HEK293 (cell line): ENCODE measurements at regions not wholly inside any gene's neighbourhood (a gene's known extent, or its start where the extent isn't known, plus 50 kb on each side); places are given as distances from the start of the nearest gene placed in this dataset.

ENCODE experiments used
- CTCF ChIA-PET: fragments of 350-600 bp; formaldehyde crosslinking; extraction: SDS; loops from one replicate; lab custom pipeline; 2021; ENCODE audit warnings: antibody characterized with exemption; lab: Yijun Ruan, JAX
- POLR2A ChIA-PET: fragments of 300-600 bp; formaldehyde crosslinking; extraction: SDS; loops from one replicate; lab custom pipeline; 2020; ENCODE audit warnings: antibody characterized with exemption, inconsistent platforms; lab: Yijun Ruan, JAX
- H3K27ac ChIP-seq: fragments of 200-500 bp; sonication (Bioruptor generic); 2 replicates; pipeline ENCODE4 v1.5.1; 2014; ENCODE audit warnings: low read depth, low read length, control low read depth, inconsistent platforms; ENCODE audit errors: extremely low read depth
- H3K36me3 ChIP-seq, 2 experiments: fragments of 200-500 bp in 1 of 2; sonication (Bioruptor generic) in 1 of 2; 1 replicate in 1 of 2; 2 replicates in 1 of 2; pipeline ENCODE4 v1.5.1; 2014 to 2017; ENCODE audit warnings: inconsistent platforms in 2 of 2, low read length in 2 of 2; ENCODE audit not compliant: control insufficient read depth in 2 of 2, insufficient read depth in 1 of 2
- H3K4me1 ChIP-seq: fragments of 200-500 bp; sonication (Bioruptor generic); 2 replicates; pipeline ENCODE4 v1.5.1; 2014; ENCODE audit warnings: mild to moderate bottlenecking, low read length, inconsistent platforms; ENCODE audit not compliant: control insufficient read depth, insufficient read depth
- H3K4me3 ChIP-seq: 2 replicates; pipeline ENCODE4 v1.5.1; 2011; ENCODE audit warnings: low read depth, mild to moderate bottlenecking, control low read depth, low read length, moderate library complexity
- H3K9me3 ChIP-seq: fragments of 200-500 bp; sonication (Bioruptor generic); 2 replicates; pipeline ENCODE4 v1.5.1; 2014; ENCODE audit warnings: low read depth, low read length, inconsistent platforms; ENCODE audit not compliant: control insufficient read depth, insufficient read depth
- BCL11B ChIP-seq: fragments of 450-650 bp; formaldehyde crosslinking; IDR thresholded peaks from 2 replicates; pipeline ENCODE4 v1.5.1; 2016; ENCODE audit warnings: low read depth, missing biosample characterization, missing genetic modification characterization
- EGR2 ChIP-seq: fragments of 450-650 bp; formaldehyde crosslinking; IDR thresholded peaks from 2 replicates; pipeline ENCODE4 v1.5.1; 2016; ENCODE audit warnings: low read depth, missing biosample characterization, missing genetic modification characterization
- FEZF1 ChIP-seq: fragments of 450-650 bp; formaldehyde crosslinking; IDR thresholded peaks from 2 replicates; pipeline ENCODE4 v1.5.1; 2016; ENCODE audit warnings: missing biosample characterization, missing genetic modification characterization
- GFI1B ChIP-seq: fragments of 450-650 bp; formaldehyde crosslinking; IDR thresholded peaks from 2 replicates; pipeline ENCODE4 v1.5.1; 2016; ENCODE audit warnings: missing biosample characterization, missing genetic modification characterization
- HOXD13 ChIP-seq: sonication (generic); formaldehyde crosslinking; IDR thresholded peaks from 2 replicates; pipeline ENCODE4 v1.8.0; 2022; ENCODE audit warnings: missing genetic modification reagents, borderline replicate concordance
- KLF8 ChIP-seq: fragments of 450-650 bp; formaldehyde crosslinking; IDR thresholded peaks from 2 replicates; pipeline ENCODE4 v1.5.1; 2016; ENCODE audit warnings: missing biosample characterization, missing genetic modification characterization
- PRDM1 ChIP-seq: fragments of 450-650 bp; formaldehyde crosslinking; IDR thresholded peaks from 2 replicates; pipeline ENCODE4; 2016; ENCODE audit warnings: missing biosample characterization, missing genetic modification characterization
- SP3 ChIP-seq: fragments of 450-650 bp; formaldehyde crosslinking; IDR thresholded peaks from 2 replicates; pipeline ENCODE4 v1.5.1; 2016; ENCODE audit warnings: missing biosample characterization, missing genetic modification characterization
- ZBTB20 ChIP-seq: fragments of 450-650 bp; formaldehyde crosslinking; IDR thresholded peaks from 2 replicates; pipeline ENCODE4 v1.5.1; 2016; ENCODE audit warnings: missing biosample characterization, missing genetic modification characterization
- ZEB2 ChIP-seq: fragments of 450-650 bp; formaldehyde crosslinking; IDR thresholded peaks from 2 replicates; pipeline ENCODE4 v1.5.1; 2016; ENCODE audit warnings: missing biosample characterization, missing genetic modification characterization
- ZFP41 ChIP-seq: fragments of 450-650 bp; formaldehyde crosslinking; IDR thresholded peaks from 2 replicates; pipeline ENCODE4 v1.5.1; 2016; ENCODE audit warnings: missing biosample characterization, missing genetic modification characterization, borderline replicate concordance
- ZNF132 ChIP-seq: fragments of 450-650 bp; formaldehyde crosslinking; IDR thresholded peaks from 2 replicates; pipeline ENCODE4 v1.5.1; 2017; ENCODE audit warnings: missing biosample characterization, missing genetic modification characterization, borderline replicate concordance
- ZNF211 ChIP-seq: fragments of 450-650 bp; formaldehyde crosslinking; IDR thresholded peaks from 2 replicates; pipeline ENCODE4 v1.5.1; 2016; ENCODE audit warnings: low read depth, missing biosample characterization, missing genetic modification characterization
- ZNF248 ChIP-seq: fragments of 450-650 bp; formaldehyde crosslinking; IDR thresholded peaks from 2 replicates; pipeline ENCODE4 v1.5.1; 2017; ENCODE audit warnings: missing biosample characterization, missing genetic modification characterization
- ZNF341 ChIP-seq: fragments of 450-650 bp; formaldehyde crosslinking; IDR thresholded peaks from 2 replicates; pipeline ENCODE4; 2016; ENCODE audit warnings: low read depth, missing biosample characterization, missing genetic modification characterization
- ZNF37A ChIP-seq: fragments of 450-650 bp; IDR thresholded peaks from 2 replicates; pipeline ENCODE4 v1.5.1; 2018; ENCODE audit warnings: missing biosample characterization, missing genetic modification characterization
- ZNF473 ChIP-seq: fragments of 450-650 bp; formaldehyde crosslinking; IDR thresholded peaks from 2 replicates; pipeline ENCODE4 v1.5.1; 2017; ENCODE audit warnings: missing biosample characterization, missing genetic modification characterization
- ZNF521 ChIP-seq: fragments of 450-650 bp; formaldehyde crosslinking; IDR thresholded peaks from 2 replicates; pipeline ENCODE4 v1.5.1; 2017; ENCODE audit warnings: missing biosample characterization, mild to moderate bottlenecking, missing genetic modification characterization
- ZNF561 ChIP-seq: fragments of 450-650 bp; IDR thresholded peaks from 2 replicates; pipeline ENCODE4 v1.5.1; 2018; ENCODE audit warnings: missing biosample characterization, missing genetic modification characterization, borderline replicate concordance
- ZNF596 ChIP-seq: fragments of 450-650 bp; IDR thresholded peaks from 2 replicates; pipeline ENCODE4 v1.5.0; 2018; ENCODE audit warnings: missing biosample characterization, mild to moderate bottlenecking, missing genetic modification characterization, moderate library complexity
- ZNF654 ChIP-seq: fragments of 450-650 bp; formaldehyde crosslinking; IDR thresholded peaks from 2 replicates; pipeline ENCODE4 v1.5.1; 2016; ENCODE audit warnings: low read depth, missing biosample characterization, missing genetic modification characterization
- ZNF660 ChIP-seq: fragments of 450-650 bp; IDR thresholded peaks from 2 replicates; pipeline ENCODE4 v1.5.1; 2018; ENCODE audit warnings: missing biosample characterization, mild to moderate bottlenecking, missing genetic modification characterization
- ZNF692 ChIP-seq: fragments of 450-650 bp; formaldehyde crosslinking; IDR thresholded peaks from 2 replicates; pipeline ENCODE4 v1.5.1; 2016; ENCODE audit warnings: missing biosample characterization, missing genetic modification characterization
- ZNF792 ChIP-seq: fragments of 450-650 bp; formaldehyde crosslinking; IDR thresholded peaks from 2 replicates; pipeline ENCODE4 v1.5.1; 2016; ENCODE audit warnings: missing biosample characterization, missing genetic modification characterization
- ZSCAN23 ChIP-seq: fragments of 450-650 bp; formaldehyde crosslinking; IDR thresholded peaks from 2 replicates; pipeline ENCODE4 v1.5.1; 2016; ENCODE audit warnings: missing biosample characterization, missing genetic modification characterization
- TF ChIP-seq, protein P1 (sequence below): fragments of 450-650 bp; formaldehyde crosslinking; IDR thresholded peaks from 2 replicates; pipeline ENCODE4 v1.5.1; 2016; ENCODE audit warnings: missing biosample characterization, missing genetic modification characterization, low read depth
- TF ChIP-seq, protein P2 (sequence below): fragments of 450-650 bp; formaldehyde crosslinking; IDR thresholded peaks from 2 replicates; pipeline ENCODE4 v1.5.1; 2016; ENCODE audit warnings: missing biosample characterization, missing genetic modification characterization
- TF ChIP-seq, protein P3 (sequence below): fragments of 450-650 bp; formaldehyde crosslinking; IDR thresholded peaks from 2 replicates; pipeline ENCODE4 v1.5.1; 2017; ENCODE audit warnings: missing biosample characterization, missing genetic modification characterization

DNA sequence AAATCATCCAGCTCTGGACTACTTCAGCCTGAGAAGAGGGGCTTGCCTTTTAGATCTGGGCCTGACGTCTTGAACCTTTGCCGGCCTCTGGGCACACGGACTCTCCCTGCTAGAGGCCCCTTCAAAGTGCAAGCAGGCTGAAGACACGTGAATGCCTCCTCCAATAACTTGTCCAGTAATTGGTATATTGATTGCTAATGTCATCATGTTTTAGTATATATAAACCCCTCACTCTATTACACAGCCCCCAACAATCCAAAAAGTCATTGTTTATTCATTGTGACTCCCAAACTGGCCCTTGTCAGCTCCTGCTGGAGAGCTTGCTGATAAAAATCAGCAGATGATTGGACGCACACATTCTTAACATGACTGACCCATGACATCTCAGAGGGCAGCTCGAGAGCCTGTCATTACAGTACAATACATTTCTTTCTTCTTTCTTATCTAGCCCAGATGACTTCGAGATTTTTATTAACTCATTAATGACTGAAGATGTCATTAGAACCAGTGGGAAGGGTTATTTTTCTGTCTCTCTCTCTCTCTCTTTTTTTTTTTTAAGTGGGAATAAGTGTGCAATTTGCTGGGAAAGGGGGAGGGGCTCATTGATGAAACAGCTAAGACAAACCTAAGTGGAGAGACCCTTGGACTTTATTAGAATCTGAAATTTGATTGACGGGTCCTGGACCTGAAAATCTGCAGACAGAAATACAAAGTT is 65.5 kb upstream of the NR2F2 start:
- POLR2A ChIA-PET, result interaction anchor here (1.1 to 1.9 kb wide), 3 partner anchors 9 to 62 kb away, joined by 4 to 9 read pairs (median 5); no protein-coding TSS in a partner anchor
- H3K4me3 ChIP-seq, result no peak overlapping the region
- H3K27ac ChIP-seq, result no peak overlapping the region
- no peaks in the 10 kb centered on the region for H3K9me3 ChIP-seq
- TF ChIP-seq HOXD13 (CRISPR knock-in tag) (0 out of 2 replicates have a peak, but pooled peaks have one; percentile 38), ZNF596 (tag by site-specific recombination) (0 out of 2 replicates have a peak, but pooled peaks have one; percentile 11), ZBTB20 (tag by site-specific recombination) (peak; percentile 13; the same call in 1 of the 2 replicates), ZEB2 (0 out of 2 replicates have a peak, but pooled peaks have one; percentile 14), ZNF341 (peak; percentile 60), SP3 (tag by site-specific recombination) (no peak), ZNF37A (no peak), ZNF692 (no peak)
- H3K4me1 ChIP-seq, result peaks cover 60% of the 10 kb centered on the region
- CTCF ChIA-PET, result interaction anchor here (0.5 to 0.9 kb wide), 2 partner anchors 12 to 449 kb away, joined by 3 read pairs; no protein-coding TSS in a partner anchor
- H3K36me3 ChIP-seq, result no peaks in the 10 kb centered on the region

DNA sequence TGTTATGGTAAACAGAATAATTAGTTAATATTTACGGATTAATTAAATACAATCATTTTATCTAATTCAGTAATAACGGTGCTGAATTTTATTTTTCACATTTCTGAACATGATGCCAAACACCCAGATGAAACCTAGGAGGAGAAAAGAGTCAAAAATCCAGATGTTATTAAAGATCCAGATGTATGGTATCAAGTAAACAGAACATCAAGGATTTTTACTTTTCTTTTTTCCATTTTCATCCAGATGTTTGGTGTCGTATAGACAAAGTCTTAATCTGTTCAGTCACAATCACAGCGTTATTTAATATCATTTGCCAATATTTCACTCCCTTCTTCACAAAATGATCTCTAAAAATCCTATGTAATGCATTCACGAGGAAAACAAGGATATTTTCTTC is 64.0 kb upstream of the NR2F2 start:
- Histone ChIP-seq H3K36me3 (no peaks in the 10 kb centered on the region), H3K4me3 (no peak overlapping the region), H3K4me1 (peaks cover 58% of the 10 kb centered on the region), H3K9me3 (no peaks in the 10 kb centered on the region), H3K27ac (no peak overlapping the region)
- CTCF ChIA-PET, result no interaction called here
- TF ChIP-seq BCL11B (no peak), ZNF660 (tag by site-specific recombination) (no peak), ZNF248 (tag by site-specific recombination) (no peak), ZSCAN23 (tag by site-specific recombination) (no peak), FEZF1 (no peak), ZNF521 (tag by site-specific recombination) (no peak), EGR2 (tag by site-specific recombination) (no peak), ZNF654 (tag by site-specific recombination) (no peak), ZNF211 (tag by site-specific recombination) (no peak), KLF8 (tag by site-specific recombination) (no peak), ZNF792 (tag by site-specific recombination) (no peak), ZFP41 (tag by site-specific recombination) (no peak), PRDM1 (tag by site-specific recombination) (no peak), ZNF561 (tag by site-specific recombination) (no peak), ZNF473 (no peak), GFI1B (no peak), ZNF132 (tag by site-specific recombination) (no peak)
- TF ChIP-seq, protein P1, sequence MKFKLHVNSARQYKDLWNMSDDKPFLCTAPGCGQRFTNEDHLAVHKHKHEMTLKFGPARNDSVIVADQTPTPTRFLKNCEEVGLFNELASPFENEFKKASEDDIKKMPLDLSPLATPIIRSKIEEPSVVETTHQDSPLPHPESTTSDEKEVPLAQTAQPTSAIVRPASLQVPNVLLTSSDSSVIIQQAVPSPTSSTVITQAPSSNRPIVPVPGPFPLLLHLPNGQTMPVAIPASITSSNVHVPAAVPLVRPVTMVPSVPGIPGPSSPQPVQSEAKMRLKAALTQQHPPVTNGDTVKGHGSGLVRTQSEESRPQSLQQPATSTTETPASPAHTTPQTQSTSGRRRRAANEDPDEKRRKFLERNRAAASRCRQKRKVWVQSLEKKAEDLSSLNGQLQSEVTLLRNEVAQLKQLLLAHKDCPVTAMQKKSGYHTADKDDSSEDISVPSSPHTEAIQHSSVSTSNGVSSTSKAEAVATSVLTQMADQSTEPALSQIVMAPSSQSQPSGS, result no peak
- TF ChIP-seq, protein P2, sequence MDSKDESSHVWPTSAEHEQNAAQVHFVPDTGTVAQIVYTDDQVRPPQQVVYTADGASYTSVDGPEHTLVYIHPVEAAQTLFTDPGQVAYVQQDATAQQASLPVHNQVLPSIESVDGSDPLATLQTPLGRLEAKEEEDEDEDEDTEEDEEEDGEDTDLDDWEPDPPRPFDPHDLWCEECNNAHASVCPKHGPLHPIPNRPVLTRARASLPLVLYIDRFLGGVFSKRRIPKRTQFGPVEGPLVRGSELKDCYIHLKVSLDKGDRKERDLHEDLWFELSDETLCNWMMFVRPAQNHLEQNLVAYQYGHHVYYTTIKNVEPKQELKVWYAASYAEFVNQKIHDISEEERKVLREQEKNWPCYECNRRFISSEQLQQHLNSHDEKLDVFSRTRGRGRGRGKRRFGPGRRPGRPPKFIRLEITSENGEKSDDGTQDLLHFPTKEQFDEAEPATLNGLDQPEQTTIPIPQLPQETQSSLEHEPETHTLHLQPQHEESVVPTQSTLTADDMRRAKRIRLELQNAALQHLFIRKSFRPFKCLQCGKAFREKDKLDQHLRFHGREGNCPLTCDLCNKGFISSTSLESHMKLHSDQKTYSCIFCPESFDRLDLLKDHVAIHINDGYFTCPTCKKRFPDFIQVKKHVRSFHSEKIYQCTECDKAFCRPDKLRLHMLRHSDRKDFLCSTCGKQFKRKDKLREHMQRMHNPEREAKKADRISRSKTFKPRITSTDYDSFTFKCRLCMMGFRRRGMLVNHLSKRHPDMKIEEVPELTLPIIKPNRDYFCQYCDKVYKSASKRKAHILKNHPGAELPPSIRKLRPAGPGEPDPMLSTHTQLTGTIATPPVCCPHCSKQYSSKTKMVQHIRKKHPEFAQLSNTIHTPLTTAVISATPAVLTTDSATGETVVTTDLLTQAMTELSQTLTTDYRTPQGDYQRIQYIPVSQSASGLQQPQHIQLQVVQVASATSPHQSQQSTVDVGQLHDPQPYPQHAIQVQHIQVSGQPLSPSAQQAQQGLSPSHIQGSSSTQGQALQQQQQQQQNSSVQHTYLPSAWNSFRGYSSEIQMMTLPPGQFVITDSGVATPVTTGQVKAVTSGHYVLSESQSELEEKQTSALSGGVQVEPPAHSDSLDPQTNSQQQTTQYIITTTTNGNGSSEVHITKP (tag by site-specific recombination), result no peak
- TF ChIP-seq, protein P3, sequence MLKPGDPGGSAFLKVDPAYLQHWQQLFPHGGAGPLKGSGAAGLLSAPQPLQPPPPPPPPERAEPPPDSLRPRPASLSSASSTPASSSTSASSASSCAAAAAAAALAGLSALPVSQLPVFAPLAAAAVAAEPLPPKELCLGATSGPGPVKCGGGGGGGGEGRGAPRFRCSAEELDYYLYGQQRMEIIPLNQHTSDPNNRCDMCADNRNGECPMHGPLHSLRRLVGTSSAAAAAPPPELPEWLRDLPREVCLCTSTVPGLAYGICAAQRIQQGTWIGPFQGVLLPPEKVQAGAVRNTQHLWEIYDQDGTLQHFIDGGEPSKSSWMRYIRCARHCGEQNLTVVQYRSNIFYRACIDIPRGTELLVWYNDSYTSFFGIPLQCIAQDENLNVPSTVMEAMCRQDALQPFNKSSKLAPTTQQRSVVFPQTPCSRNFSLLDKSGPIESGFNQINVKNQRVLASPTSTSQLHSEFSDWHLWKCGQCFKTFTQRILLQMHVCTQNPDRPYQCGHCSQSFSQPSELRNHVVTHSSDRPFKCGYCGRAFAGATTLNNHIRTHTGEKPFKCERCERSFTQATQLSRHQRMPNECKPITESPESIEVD, result no peak
- POLR2A ChIA-PET, result no interaction called here
